Right lobe of liver (tissue), 6 donors: ENCODE measurements at regions not wholly inside any gene's neighbourhood (a gene's known extent, or its start where the extent isn't known, plus 50 kb on each side); places are given as distances from the start of the nearest gene placed in this dataset.
A peak's percentile ranks its signal among the peaks of the same experiment; 100 is the strongest.

Source experiments
- ATAC-seq, 4 donors: fragments of 200-7000 bp; cut with Tn5 transposase; one replicate each; pipeline ENCODE4 v1.9.1; 2020; ENCODE audit warnings: mild to moderate bottlenecking in 4 of 4, moderate library complexity in 4 of 4
- DNase-seq, 3 donors: peaks; one replicate each; pipeline ENCODE4 v3.0.0-alpha.2; 2020
- H3K27ac ChIP-seq, 3 donors: fragments of 200-600 bp; one replicate each; pipeline ENCODE4 v1.8.0; 2022
- H3K27me3 ChIP-seq, 2 donors: fragments of 200-600 bp; one replicate each; pipeline ENCODE4 v1.8.0; 2022
- H3K36me3 ChIP-seq, 4 donors: fragments of 200-600 bp; sonication (generic) in 1 of 4; one replicate each; pipeline versions ENCODE4 v1.5.1 to v1.8.0; 2017 to 2022; ENCODE audit warnings: control low read depth in 1 of 4
- H3K4me1 ChIP-seq, 4 donors: fragments of 200-600 bp; sonication (generic) in 1 of 4; one replicate each; pipeline versions ENCODE4 v1.5.1 to v1.8.0; 2017 to 2022; ENCODE audit warnings: control low read depth in 1 of 4
- H3K4me3 ChIP-seq, 3 donors: fragments of 200-600 bp; one replicate each; pipeline ENCODE4 v1.8.0; 2022
- H3K9me3 ChIP-seq, 4 donors: fragments of 200-600 bp; sonication (generic) in 1 of 4; one replicate each; pipeline versions ENCODE4 v1.5.1 to v1.8.0; 2017 to 2022; ENCODE audit warnings: control low read depth in 1 of 4
- POLR2A ChIP-seq: fragments of 450-650 bp; IDR thresholded peaks from one replicate; pipeline ENCODE4 v1.6.1; 2017; ENCODE audit warnings: antibody characterized with exemption, mild to moderate bottlenecking
- WGBS: methylation state at CpG from one replicate; pipeline ENCODE4 v1.1.6; 2018; ENCODE audit warnings: low coverage, low lambda C conversion rate; ENCODE audit not compliant: insufficient coverage; ENCODE audit errors: missing lambda C conversion rate; 5-methylcytosine and 5-hydroxymethylcytosine counted together
- intact Hi-C, 2 donors: fragments of 100-400 bp; cut with DNase I; formaldehyde crosslinking; loops; one replicate each; pipeline versions ENCODE4 v1.11.2 to v1.14.1; 2022
- TF ChIP-seq, protein P1 (sequence below), 4 donors: fragments of 200-600 bp in 3 of 4; fragments of 450-650 bp in 1 of 4; IDR thresholded peaks; one replicate each; pipeline versions ENCODE4 v1.5.1 to v1.8.0; 2016 to 2022; ENCODE audit warnings: antibody characterized with exemption in 4 of 4, mild to moderate bottlenecking in 2 of 4
- donor health status: DM: no; HTN: yes; CAD: no.
- donor health status: DM: no; HTN: no; CAD: no.
- donor health status: DM: no; HTN: no; CAD: no.
- donor health status: DM: no; HTN: yes; CAD: no.
- donor health status: DM: no; HTN: yes; CAD: no.

- no peak for DNase-seq
- no peak for ATAC-seq
- H3K4me1 ChIP-seq = no peaks in the 10 kb centered on the region
- no peak overlapping the region for H3K27ac ChIP-seq
- peak overlapping the region in 2 of 3 donors; percentile 21 to 38 for H3K4me3 ChIP-seq
- no peaks in the 10 kb centered on the region for H3K27me3 ChIP-seq
- no peaks in the 10 kb centered on the region for H3K36me3 ChIP-seq
- WGBS = 73% methylated on average over 21 of the region's 31 CpGs
- intact Hi-C loops = no loop called here
- H3K9me3 ChIP-seq = no peaks in the 10 kb centered on the region
- TF ChIP-seq, protein P1, sequence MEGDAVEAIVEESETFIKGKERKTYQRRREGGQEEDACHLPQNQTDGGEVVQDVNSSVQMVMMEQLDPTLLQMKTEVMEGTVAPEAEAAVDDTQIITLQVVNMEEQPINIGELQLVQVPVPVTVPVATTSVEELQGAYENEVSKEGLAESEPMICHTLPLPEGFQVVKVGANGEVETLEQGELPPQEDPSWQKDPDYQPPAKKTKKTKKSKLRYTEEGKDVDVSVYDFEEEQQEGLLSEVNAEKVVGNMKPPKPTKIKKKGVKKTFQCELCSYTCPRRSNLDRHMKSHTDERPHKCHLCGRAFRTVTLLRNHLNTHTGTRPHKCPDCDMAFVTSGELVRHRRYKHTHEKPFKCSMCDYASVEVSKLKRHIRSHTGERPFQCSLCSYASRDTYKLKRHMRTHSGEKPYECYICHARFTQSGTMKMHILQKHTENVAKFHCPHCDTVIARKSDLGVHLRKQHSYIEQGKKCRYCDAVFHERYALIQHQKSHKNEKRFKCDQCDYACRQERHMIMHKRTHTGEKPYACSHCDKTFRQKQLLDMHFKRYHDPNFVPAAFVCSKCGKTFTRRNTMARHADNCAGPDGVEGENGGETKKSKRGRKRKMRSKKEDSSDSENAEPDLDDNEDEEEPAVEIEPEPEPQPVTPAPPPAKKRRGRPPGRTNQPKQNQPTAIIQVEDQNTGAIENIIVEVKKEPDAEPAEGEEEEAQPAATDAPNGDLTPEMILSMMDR (IDR thresholded peaks at IDR 0.05) = no peak
- TF ChIP-seq POLR2A = no peak
Measured at GRCh38 chr22:49051491-49052022, 776.1 kb downstream of the BRD1 start.

- DNase-seq (peak in 1 of 3 donors; percentile 19), ATAC-seq (no peak)
- H3K27ac ChIP-seq = no peak overlapping the region
- intact Hi-C loops = loop anchor here (5.0 kb wide), 1 partner anchor 253 kb away; no protein-coding TSS in a partner anchor
- H3K9me3 ChIP-seq = no peaks in the 10 kb centered on the region
- H3K4me1 ChIP-seq = no peaks in the 10 kb centered on the region
- TF ChIP-seq, protein P1 (IDR thresholded peaks at IDR 0.05) = no peak
- no peak for TF ChIP-seq POLR2A
- H3K4me3 ChIP-seq = no peak overlapping the region
- no peaks in the 10 kb centered on the region for H3K27me3 ChIP-seq
- 61% methylated on average over 7 of the region's 12 CpGs for WGBS
- H3K36me3 ChIP-seq = no peaks in the 10 kb centered on the region
Measured at GRCh38 chr22:49049691-49050090, 778.0 kb downstream of the BRD1 start.

DNA sequence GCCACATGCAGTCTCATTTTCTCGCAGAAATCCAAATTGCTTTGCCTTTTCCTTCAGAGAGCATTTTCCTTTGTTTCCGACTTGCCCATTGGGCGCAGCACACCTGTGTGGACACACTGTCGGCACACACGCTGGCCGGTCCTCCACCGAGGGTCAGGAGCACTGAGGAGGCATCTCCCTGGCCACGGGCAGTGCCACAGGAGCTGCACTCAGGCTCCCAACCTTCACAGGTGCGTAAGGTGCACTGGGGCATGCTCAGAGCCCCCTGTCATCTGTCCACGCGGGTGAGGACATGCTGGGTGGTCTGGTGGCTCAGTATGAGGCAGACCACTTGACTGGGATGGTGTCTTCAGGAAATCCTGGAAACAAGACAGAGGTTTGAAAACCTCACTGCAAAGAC is 779.1 kb downstream of the BRD1 start:
- Histone ChIP-seq H3K4me3 (no peak overlapping the region), H3K27ac (no peak overlapping the region), H3K27me3 (no peaks in the 10 kb centered on the region), H3K9me3 (no peaks in the 10 kb centered on the region), H3K4me1 (no peaks in the 10 kb centered on the region), H3K36me3 (no peaks in the 10 kb centered on the region)
- DNase-seq (no peak), ATAC-seq (no peak)
- WGBS = 45% methylated on average over 5 of the region's 11 CpGs
- intact Hi-C loops = loop anchor here (5.0 kb wide), 1 partner anchor 254 kb away; no protein-coding TSS in a partner anchor
- TF ChIP-seq, protein P1 (IDR thresholded peaks at IDR 0.05) = no peak
- TF ChIP-seq POLR2A = no peak

- intact Hi-C loops = loop anchor here (5.0 kb wide), 1 partner anchor 255 kb away; no protein-coding TSS in a partner anchor
- H3K27me3 ChIP-seq = no peaks in the 10 kb centered on the region
- H3K4me1 ChIP-seq = no peaks in the 10 kb centered on the region
Measured at GRCh38 chr22:49047447-49047846, 780.2 kb downstream of the BRD1 start.

More at GRCh38 chr22:49047447-49047846, 780.2 kb downstream of the BRD1 start:
- H3K27ac ChIP-seq = no peak overlapping the region
- TF ChIP-seq, protein P1 (IDR thresholded peaks at IDR 0.05) = no peak
- TF ChIP-seq POLR2A = no peak
- 23% methylated on average over 5 of the region's 5 CpGs for WGBS
- no peak overlapping the region for H3K4me3 ChIP-seq
- H3K9me3 ChIP-seq = no peaks in the 10 kb centered on the region
- peak in 1 of 3 donors; percentile 12 for DNase-seq
- ATAC-seq = no peak
- H3K36me3 ChIP-seq = no peaks in the 10 kb centered on the region
